OCI-LY3 (cell line): ENCODE measurements at regions not wholly inside any gene's neighbourhood (a gene's known extent, or its start where the extent isn't known, plus 50 kb on each side); places are given as distances from the start of the nearest gene placed in this dataset.

Experiments used
- EZH2phosphoT487 ChIP-seq: fragments of 200-600 bp; shearing (Covaris generic); IDR thresholded peaks from 2 replicates; pipeline ENCODE4 v1.6.1; 2018; ENCODE audit warnings: antibody characterized with exemption, mixed run types, low read depth
- TF ChIP-seq, protein P1 (sequence below): fragments of 200-600, 300-600 bp; sonication (generic); IDR thresholded peaks from 2 replicates; pipeline ENCODE4 v1.5.1; 2014; ENCODE audit warnings: antibody characterized with exemption, low read length, low read depth

GRCh38 chr22:48373626-48374173, 1454.0 kb downstream of the BRD1 start:
- TF ChIP-seq EZH2phosphoT487, result no peak
- TF ChIP-seq, protein P1, sequence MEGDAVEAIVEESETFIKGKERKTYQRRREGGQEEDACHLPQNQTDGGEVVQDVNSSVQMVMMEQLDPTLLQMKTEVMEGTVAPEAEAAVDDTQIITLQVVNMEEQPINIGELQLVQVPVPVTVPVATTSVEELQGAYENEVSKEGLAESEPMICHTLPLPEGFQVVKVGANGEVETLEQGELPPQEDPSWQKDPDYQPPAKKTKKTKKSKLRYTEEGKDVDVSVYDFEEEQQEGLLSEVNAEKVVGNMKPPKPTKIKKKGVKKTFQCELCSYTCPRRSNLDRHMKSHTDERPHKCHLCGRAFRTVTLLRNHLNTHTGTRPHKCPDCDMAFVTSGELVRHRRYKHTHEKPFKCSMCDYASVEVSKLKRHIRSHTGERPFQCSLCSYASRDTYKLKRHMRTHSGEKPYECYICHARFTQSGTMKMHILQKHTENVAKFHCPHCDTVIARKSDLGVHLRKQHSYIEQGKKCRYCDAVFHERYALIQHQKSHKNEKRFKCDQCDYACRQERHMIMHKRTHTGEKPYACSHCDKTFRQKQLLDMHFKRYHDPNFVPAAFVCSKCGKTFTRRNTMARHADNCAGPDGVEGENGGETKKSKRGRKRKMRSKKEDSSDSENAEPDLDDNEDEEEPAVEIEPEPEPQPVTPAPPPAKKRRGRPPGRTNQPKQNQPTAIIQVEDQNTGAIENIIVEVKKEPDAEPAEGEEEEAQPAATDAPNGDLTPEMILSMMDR, result no peak
